ENCODE measurements at regions not wholly inside any gene's neighbourhood (a gene's known extent, or its start where the extent isn't known, plus 50 kb on each side); places are given as distances from the start of the nearest gene placed in this dataset.

DNA sequence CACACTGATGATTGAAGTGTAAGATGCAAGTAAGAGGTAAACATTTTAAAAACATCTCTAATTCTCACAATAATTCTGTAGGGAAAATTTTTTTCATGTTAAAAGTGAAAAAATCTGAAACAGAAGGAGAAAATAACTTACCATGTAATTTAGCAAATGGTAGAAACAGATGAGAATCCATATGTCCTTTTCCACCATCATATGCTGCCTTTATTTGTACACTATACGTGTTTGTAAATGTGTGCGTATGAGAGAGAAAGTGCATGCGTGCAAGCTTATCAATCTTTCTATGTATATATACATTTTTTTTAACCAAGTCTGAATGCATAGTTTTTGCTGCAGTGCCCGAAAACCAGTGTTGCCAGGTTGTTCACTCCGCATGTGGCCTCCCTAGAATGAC is 186.7 kb downstream of the IZUMO3 start:
- no peaks in the 10 kb centered on the region for H3K27me3 Mint-ChIP-seq (ENCODE audit: insufficient read depth, unreplicated experiment)
- no peaks in the 10 kb centered on the region for H3K4me1 Mint-ChIP-seq (ENCODE audit: low read depth, unreplicated experiment)
- Histone ChIP-seq H3K27me3 (replicated peaks; ENCODE audit: control insufficient read depth, insufficient read depth, low read length) (no peaks in the 10 kb centered on the region), H3K4me1 (no peaks in the 10 kb centered on the region), H3K4me3 (ENCODE audit: low read depth, low read length) (no peak overlapping the region), H3K36me3 (ENCODE audit: control insufficient read depth, insufficient read depth, low read length) (no peaks in the 10 kb centered on the region), H3K9me3 (no peaks in the 10 kb centered on the region)
- CTCF ChIA-PET = no interaction called here
- no peak overlapping the region for H3K4me3 Mint-ChIP-seq (ENCODE audit: unreplicated experiment)
- TF ChIP-seq CTCF (IDR thresholded peaks at IDR 0.05; ENCODE audit: insufficient read depth in 1 of 2, low read depth in 1 of 2, low read length in 1 of 2, severe bottlenecking in 1 of 2, unreplicated experiment in 1 of 2) = no peak
- H3K9me3 Mint-ChIP-seq (ENCODE audit: unreplicated experiment) = peaks cover 19% of the 10 kb centered on the region
- no TSS peak for BruUV-seq (replicated peaks)
- no peaks in the 10 kb centered on the region for H3K36me3 Mint-ChIP-seq (ENCODE audit: insufficient read depth, unreplicated experiment)
- no peak overlapping the region for H3K27ac Mint-ChIP-seq (ENCODE audit: unreplicated experiment)
- intact Hi-C loops (cut with micrococcal nuclease; ENCODE audit: unreplicated experiment) = no loop called here
- POLR2A ChIA-PET = no interaction called here
- no peak for DNase-seq

DNA sequence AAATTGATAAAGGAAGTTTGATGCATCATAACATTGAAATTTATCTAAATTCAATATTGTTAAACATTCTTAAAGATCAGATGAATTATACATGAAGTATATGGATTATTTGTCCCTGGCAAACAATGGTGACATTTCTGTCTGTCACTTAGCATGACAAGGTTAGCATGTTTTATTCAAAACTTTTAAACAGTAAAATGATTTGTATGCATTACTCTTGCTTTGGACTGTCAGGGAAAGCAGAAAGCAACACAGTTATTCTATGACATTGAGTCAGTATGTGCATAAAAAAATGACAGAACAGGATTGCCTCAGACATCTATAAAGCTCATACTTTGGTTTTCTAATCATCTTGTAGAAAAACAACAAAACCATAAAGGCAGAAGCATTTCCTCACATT is 193.7 kb downstream of the IZUMO3 start:
- H3K27me3 Mint-ChIP-seq (ENCODE audit: insufficient read depth, unreplicated experiment) = no peaks in the 10 kb centered on the region
- POLR2A ChIA-PET = no interaction called here
- H3K4me3 ChIP-seq (ENCODE audit: low read depth, low read length) = no peak overlapping the region
- no peak overlapping the region for H3K4me3 Mint-ChIP-seq (ENCODE audit: unreplicated experiment)
- intact Hi-C loops (cut with micrococcal nuclease; ENCODE audit: unreplicated experiment) = no loop called here
- H3K9me3 ChIP-seq = no peaks in the 10 kb centered on the region
- no peaks in the 10 kb centered on the region for H3K36me3 ChIP-seq (ENCODE audit: control insufficient read depth, insufficient read depth, low read length)
- TF ChIP-seq CTCF (IDR thresholded peaks at IDR 0.05; ENCODE audit: insufficient read depth in 1 of 2, low read depth in 1 of 2, low read length in 1 of 2, severe bottlenecking in 1 of 2, unreplicated experiment in 1 of 2) = no peak
- CTCF ChIA-PET = no interaction called here
- BruUV-seq (replicated peaks) = no TSS peak
- H3K27ac Mint-ChIP-seq (ENCODE audit: unreplicated experiment) = no peak overlapping the region
- no peaks in the 10 kb centered on the region for H3K9me3 Mint-ChIP-seq (ENCODE audit: unreplicated experiment)
- H3K4me1 Mint-ChIP-seq (ENCODE audit: low read depth, unreplicated experiment) = no peaks in the 10 kb centered on the region
- H3K27me3 ChIP-seq (replicated peaks; ENCODE audit: control insufficient read depth, insufficient read depth, low read length) = no peaks in the 10 kb centered on the region
- no peaks in the 10 kb centered on the region for H3K36me3 Mint-ChIP-seq (ENCODE audit: insufficient read depth, unreplicated experiment)
- DNase-seq = no peak
- H3K4me1 ChIP-seq = no peaks in the 10 kb centered on the region

DNA sequence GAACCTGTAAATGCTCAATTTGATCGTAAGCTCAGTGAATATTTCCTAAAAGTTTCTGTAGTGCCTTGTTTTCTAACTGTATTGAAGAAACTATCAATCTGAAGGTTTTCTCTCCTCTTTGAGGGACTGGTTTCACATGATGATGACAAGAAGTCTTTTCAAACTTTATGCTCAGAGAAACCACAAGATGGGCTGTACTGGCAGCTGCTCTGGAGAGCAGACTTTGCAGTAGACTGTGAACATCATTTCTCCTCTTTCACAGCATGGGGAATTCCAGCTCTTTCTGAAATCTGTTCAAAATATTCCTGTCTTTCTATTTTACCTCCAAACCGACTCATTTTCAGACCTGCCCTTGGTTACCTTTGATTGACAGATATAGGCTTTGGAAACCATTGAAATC is 194.4 kb downstream of the IZUMO3 start:
- Mint-ChIP-seq H3K27ac (ENCODE audit: unreplicated experiment) (no peak overlapping the region), H3K4me3 (ENCODE audit: unreplicated experiment) (no peak overlapping the region), H3K36me3 (ENCODE audit: insufficient read depth, unreplicated experiment) (no peaks in the 10 kb centered on the region), H3K27me3 (ENCODE audit: insufficient read depth, unreplicated experiment) (no peaks in the 10 kb centered on the region), H3K9me3 (ENCODE audit: unreplicated experiment) (peaks cover 4% of the 10 kb centered on the region), H3K4me1 (ENCODE audit: low read depth, unreplicated experiment) (no peaks in the 10 kb centered on the region)
- ChIA-PET CTCF (no interaction called here), POLR2A (no interaction called here)
- H3K4me3 ChIP-seq (ENCODE audit: low read depth, low read length) = no peak overlapping the region
- no peak for TF ChIP-seq CTCF (IDR thresholded peaks at IDR 0.05; ENCODE audit: insufficient read depth in 1 of 2, low read depth in 1 of 2, low read length in 1 of 2, severe bottlenecking in 1 of 2, unreplicated experiment in 1 of 2)
- H3K36me3 ChIP-seq (ENCODE audit: control insufficient read depth, insufficient read depth, low read length) = no peaks in the 10 kb centered on the region
- intact Hi-C loops (cut with micrococcal nuclease; ENCODE audit: unreplicated experiment) = no loop called here
- H3K4me1 ChIP-seq = no peaks in the 10 kb centered on the region
- H3K27me3 ChIP-seq (replicated peaks; ENCODE audit: control insufficient read depth, insufficient read depth, low read length) = no peaks in the 10 kb centered on the region
- BruUV-seq (replicated peaks) = no TSS peak
- no peak for DNase-seq
- H3K9me3 ChIP-seq = no peaks in the 10 kb centered on the region

Measured in Caco-2 (cell line).